NCI-H1092 (cell line): ENCODE measurements at regions not wholly inside any gene's neighbourhood (a gene's known extent, or its start where the extent isn't known, plus 50 kb on each side); places are given as distances from the start of the nearest gene placed in this dataset.
A peak's percentile ranks its signal among the peaks of the same experiment; 100 is the strongest.

ENCODE experiments used
- DNase-seq: peaks from one replicate; lab custom pipeline; 2025; lab: John Stamatoyannopoulos, UW

DNA sequence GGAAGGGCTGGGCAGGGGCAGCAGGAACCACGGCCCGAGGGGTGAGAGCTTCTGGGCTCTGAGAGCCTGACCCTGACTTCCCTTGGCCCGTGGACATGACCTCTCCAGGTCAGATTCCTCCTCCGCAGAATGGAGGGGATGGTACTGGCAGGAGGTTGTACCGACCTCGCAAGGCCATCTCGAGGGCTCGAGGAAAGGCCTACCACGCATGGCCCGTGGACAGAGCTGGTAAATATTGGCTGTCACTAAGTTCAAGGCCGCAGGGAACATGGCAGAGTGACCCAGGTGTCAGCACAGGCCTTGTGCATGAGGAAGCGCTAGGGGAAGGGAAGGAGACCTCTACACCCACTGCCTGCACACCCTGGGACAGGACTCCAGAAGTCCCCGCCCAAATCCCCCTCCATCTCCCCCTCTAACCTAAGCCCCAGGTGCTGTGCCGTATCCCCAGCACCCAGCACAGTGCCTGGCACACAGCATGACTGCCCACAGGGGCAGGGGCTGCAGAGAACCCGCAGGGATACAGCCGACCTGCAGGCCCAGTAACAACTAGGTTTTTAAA is 54.9 kb upstream of the PPP2R5C start:
- no peak for DNase-seq

GRCh38 chr14:101707068-101707842 is 54.3 kb upstream of the PPP2R5C start:
- peak; percentile 60 for DNase-seq

DNA sequence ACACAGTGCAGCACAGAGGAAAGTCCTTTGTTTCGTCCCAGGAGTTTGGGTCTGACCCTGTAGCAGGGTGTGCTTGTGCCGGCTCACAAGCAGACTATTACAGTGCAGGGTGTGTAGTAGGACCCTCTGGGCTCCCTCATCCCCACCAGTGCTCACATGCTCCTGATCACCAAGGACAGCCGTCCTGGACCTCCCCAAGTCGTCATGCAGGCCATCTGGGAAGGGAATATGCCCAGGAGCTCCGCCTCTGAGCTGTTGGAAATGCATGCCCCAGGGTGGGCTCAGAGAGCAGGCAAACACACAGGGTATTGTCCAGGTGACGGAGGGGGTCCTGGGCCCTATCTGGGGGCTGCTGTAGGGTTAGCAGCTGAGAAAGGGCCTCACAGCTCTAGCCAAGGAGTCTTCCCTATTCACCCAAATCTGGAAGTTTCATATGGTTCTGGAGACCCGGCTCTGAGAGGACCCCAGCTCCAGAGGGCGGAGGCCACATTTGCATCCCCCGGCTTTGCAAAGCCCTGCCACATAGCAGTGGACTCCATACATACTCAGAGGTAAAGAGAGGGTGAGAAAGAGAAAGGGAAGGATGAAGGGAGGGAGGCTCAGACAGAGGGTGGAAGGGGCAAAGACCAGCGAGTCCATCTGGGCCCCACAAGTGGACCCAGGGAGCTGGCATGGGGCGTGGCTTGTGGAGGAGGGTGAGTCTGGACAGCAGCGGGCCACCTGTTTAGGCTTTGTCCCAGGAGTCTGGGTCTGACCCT is 53.5 kb upstream of the PPP2R5C start:
- DNase-seq = no peak

GRCh38 chr14:101708853-101709532 is 52.5 kb upstream of the PPP2R5C start:
- DNase-seq = no peak

DNA sequence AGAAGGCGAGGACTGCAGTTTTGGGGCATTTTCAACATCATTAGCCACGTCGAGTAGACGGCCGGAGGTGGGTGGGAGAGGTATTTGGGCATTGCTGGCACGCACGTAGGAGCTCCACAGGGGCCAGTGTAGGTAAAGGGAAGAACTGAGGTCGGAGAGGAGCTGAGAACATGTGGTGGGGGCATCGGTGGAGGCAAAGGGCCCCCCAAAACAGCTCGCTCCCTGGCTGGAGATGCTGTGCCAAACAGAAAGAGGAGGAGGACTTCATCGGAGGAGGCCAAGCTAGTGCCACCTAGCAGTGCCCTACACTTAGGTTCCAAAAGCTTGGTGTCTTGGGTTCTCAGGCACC is 52.0 kb upstream of the PPP2R5C start:
- DNase-seq = no peak

GRCh38 chr14:101709962-101710931 is 51.3 kb upstream of the PPP2R5C start:
- DNase-seq = no peak

GRCh38 chr14:101711041-101711856 is 50.3 kb upstream of the PPP2R5C start:
- DNase-seq = no peak
